Vagina (tissue), 2 donors: ENCODE measurements at regions not wholly inside any gene's neighbourhood (a gene's known extent, or its start where the extent isn't known, plus 50 kb on each side); places are given as distances from the start of the nearest gene placed in this dataset.

ENCODE experiments used
- DNase-seq, 2 donors: peaks; one replicate each; pipeline ENCODE4 v3.0.0-alpha.2; 2017; ENCODE audit errors: extremely low spot score in 2 of 2
- H3K27ac ChIP-seq: fragments of 200-600 bp; sonication (generic); one replicate; pipeline ENCODE4 v1.5.1; 2019
- H3K27me3 ChIP-seq: fragments of 200-600 bp; sonication (generic); one replicate; pipeline ENCODE4 v1.5.1; 2019
- H3K36me3 ChIP-seq, 2 donors: fragments of 200-600 bp; sonication (generic); one replicate each; pipeline ENCODE4 v1.5.1; 2017 to 2019
- H3K4me1 ChIP-seq: fragments of 200-600 bp; sonication (generic); one replicate; pipeline ENCODE4 v1.5.1; 2019
- H3K4me3 ChIP-seq, 2 donors: fragments of 200-600 bp; sonication (generic); 1 replicate in 1 of 2; 2 replicates in 1 of 2; pipeline ENCODE4 v1.5.1; 2016 to 2019
- H3K9me3 ChIP-seq: fragments of 200-600 bp; sonication (generic); one replicate; pipeline ENCODE4 v1.5.1; 2019
- CTCF ChIP-seq, 3 experiments: fragments of 450-650 bp in 2 of 3; fragments of 200-600 bp in 1 of 3; sonication (generic) in 1 of 3; IDR thresholded peaks; one replicate each; pipeline ENCODE4 v1.5.1; 2017 to 2019; ENCODE audit warnings: antibody characterized with exemption in 3 of 3, mild to moderate bottlenecking in 2 of 3, moderate library complexity in 2 of 3
- POLR2A ChIP-seq, 2 donors: fragments of 450-650 bp; IDR thresholded peaks; one replicate each; pipeline ENCODE4 v1.6.1; 2017; ENCODE audit warnings: antibody characterized with exemption in 2 of 2, mild to moderate bottlenecking in 2 of 2, moderate library complexity in 2 of 2
- POLR2AphosphoS5 ChIP-seq, 2 donors: sonication (generic); formaldehyde crosslinking; IDR thresholded peaks; one replicate each; pipeline ENCODE4 v1.9.0; 2017; ENCODE audit warnings: antibody characterized with exemption in 2 of 2, mild to moderate bottlenecking in 2 of 2, low read depth in 1 of 2; ENCODE audit not compliant: insufficient read depth in 1 of 2
- intact Hi-C: fragments of 100-400 bp; cut with DNase I; formaldehyde crosslinking; loops from one replicate; pipeline ENCODE4 v1.15.1; 2023

GRCh38 chr22:49626361-49627216 lies 201.1 kb downstream of the BRD1 start:
- DNase-seq: no peak
- intact Hi-C loops: no loop called here
- Histone ChIP-seq H3K4me1 (no peaks in the 10 kb centered on the region), H3K27ac (no peak overlapping the region), H3K4me3 (no peak overlapping the region), H3K36me3 (no peaks in the 10 kb centered on the region), H3K9me3 (no peaks in the 10 kb centered on the region), H3K27me3 (no peaks in the 10 kb centered on the region)
- TF ChIP-seq CTCF (IDR thresholded peaks at IDR 0.05) (no peak), POLR2AphosphoS5 (IDR thresholded peaks at IDR 0.05; ENCODE audit: insufficient read depth in 1 of 2, low read depth in 1 of 2) (no peak), POLR2A (IDR thresholded peaks at IDR 0.05) (no peak)

- H3K27me3 ChIP-seq: no peaks in the 10 kb centered on the region
- TF ChIP-seq POLR2A (IDR thresholded peaks at IDR 0.05) (no peak), POLR2AphosphoS5 (IDR thresholded peaks at IDR 0.05; ENCODE audit: insufficient read depth in 1 of 2, low read depth in 1 of 2) (no peak), CTCF (IDR thresholded peaks at IDR 0.05) (no peak)
Measured at GRCh38 chr22:49624421-49625177, 203.1 kb downstream of the BRD1 start.

GRCh38 chr22:49623715-49624114 lies 204.0 kb downstream of the BRD1 start:
- intact Hi-C loops: no loop called here
- no peak overlapping the region for H3K27ac ChIP-seq
- H3K27me3 ChIP-seq: no peaks in the 10 kb centered on the region
- H3K36me3 ChIP-seq: no peaks in the 10 kb centered on the region
- TF ChIP-seq POLR2AphosphoS5 (IDR thresholded peaks at IDR 0.05; ENCODE audit: insufficient read depth in 1 of 2, low read depth in 1 of 2) (no peak), POLR2A (IDR thresholded peaks at IDR 0.05) (no peak), CTCF (IDR thresholded peaks at IDR 0.05) (no peak)
- no peak for DNase-seq
- H3K9me3 ChIP-seq: no peaks in the 10 kb centered on the region
- no peak overlapping the region for H3K4me3 ChIP-seq
- H3K4me1 ChIP-seq: no peaks in the 10 kb centered on the region

More at GRCh38 chr22:49624421-49625177, 203.1 kb downstream of the BRD1 start:
- intact Hi-C loops: no loop called here
- DNase-seq: no peak
- Histone ChIP-seq H3K9me3 (no peaks in the 10 kb centered on the region), H3K4me3 (no peak overlapping the region), H3K4me1 (no peaks in the 10 kb centered on the region), H3K27ac (no peak overlapping the region), H3K36me3 (no peaks in the 10 kb centered on the region)

GRCh38 chr22:49623176-49623575 lies 204.5 kb downstream of the BRD1 start:
- no peaks in the 10 kb centered on the region for H3K27me3 ChIP-seq

More at GRCh38 chr22:49623176-49623575, 204.5 kb downstream of the BRD1 start:
- intact Hi-C loops: no loop called here
- Histone ChIP-seq H3K27ac (no peak overlapping the region), H3K4me3 (no peak overlapping the region), H3K4me1 (no peaks in the 10 kb centered on the region), H3K9me3 (no peaks in the 10 kb centered on the region), H3K36me3 (no peaks in the 10 kb centered on the region)
- TF ChIP-seq POLR2AphosphoS5 (IDR thresholded peaks at IDR 0.05; ENCODE audit: insufficient read depth in 1 of 2, low read depth in 1 of 2) (no peak), CTCF (IDR thresholded peaks at IDR 0.05) (no peak), POLR2A (IDR thresholded peaks at IDR 0.05) (no peak)
- no peak for DNase-seq
